Mammary epithelial cell (primary cell): ENCODE measurements at regions not wholly inside any gene's neighbourhood (a gene's known extent, or its start where the extent isn't known, plus 50 kb on each side); places are given as distances from the start of the nearest gene placed in this dataset.

Source experiments
- EZH2 ChIP-seq: IDR thresholded peaks from 2 replicates; pipeline ENCODE4 v1.6.1; 2012; ENCODE audit warnings: low read length, inconsistent platforms, borderline replicate concordance
- TF ChIP-seq, protein P1 (sequence below), 2 donors: IDR thresholded peaks in 1 of 2; conservative IDR thresholded peaks in 1 of 2; 2 replicates each; pipeline ENCODE4 v1.5.1; 2011 to 2012; ENCODE audit warnings: inconsistent platforms in 2 of 2, low read length in 2 of 2, mild to moderate bottlenecking in 2 of 2, control low read depth in 1 of 2, low read depth in 1 of 2; ENCODE audit not compliant: insufficient read depth in 1 of 2; ENCODE audit errors: extremely low read depth in 1 of 2

DNA sequence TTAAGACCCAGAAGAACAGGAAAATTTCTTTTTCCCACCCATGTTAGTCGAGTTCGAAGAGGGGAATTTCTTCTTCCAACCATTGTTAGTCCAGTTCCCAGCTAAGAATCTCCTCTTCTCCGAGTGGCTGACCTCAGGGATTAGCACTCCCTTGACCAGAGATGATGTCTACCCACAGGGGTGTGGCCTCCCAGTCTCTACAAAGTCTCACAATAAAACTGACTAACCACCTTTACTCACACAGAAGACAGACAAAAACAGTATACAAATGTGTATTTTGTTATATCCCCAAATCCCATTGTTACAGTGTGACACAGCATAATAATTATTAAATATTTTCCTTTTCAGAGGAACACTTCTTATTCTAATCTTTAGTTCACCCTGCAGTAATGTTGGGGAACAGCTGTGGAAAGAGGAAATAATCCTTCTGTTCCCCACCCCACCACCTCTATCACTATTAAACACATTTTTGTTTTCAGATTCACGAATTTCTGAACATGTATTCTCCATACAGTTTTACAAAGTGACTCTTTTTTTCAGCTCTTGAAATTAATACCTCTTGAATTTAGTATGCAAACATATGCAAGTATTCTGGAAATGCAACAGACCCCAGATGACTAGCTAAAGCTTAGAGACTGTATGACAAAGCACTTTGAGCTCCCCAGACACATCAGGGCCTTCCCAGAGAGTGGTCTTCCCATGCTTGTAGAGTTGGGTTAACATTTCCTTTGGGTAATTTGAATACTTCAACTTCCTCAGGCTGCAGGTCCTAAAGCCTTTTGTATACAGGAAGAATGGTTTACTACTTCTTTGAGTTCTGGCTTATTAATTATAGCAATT lies 62.5 kb upstream of the NFKB1 start:
- TF ChIP-seq, protein P1, sequence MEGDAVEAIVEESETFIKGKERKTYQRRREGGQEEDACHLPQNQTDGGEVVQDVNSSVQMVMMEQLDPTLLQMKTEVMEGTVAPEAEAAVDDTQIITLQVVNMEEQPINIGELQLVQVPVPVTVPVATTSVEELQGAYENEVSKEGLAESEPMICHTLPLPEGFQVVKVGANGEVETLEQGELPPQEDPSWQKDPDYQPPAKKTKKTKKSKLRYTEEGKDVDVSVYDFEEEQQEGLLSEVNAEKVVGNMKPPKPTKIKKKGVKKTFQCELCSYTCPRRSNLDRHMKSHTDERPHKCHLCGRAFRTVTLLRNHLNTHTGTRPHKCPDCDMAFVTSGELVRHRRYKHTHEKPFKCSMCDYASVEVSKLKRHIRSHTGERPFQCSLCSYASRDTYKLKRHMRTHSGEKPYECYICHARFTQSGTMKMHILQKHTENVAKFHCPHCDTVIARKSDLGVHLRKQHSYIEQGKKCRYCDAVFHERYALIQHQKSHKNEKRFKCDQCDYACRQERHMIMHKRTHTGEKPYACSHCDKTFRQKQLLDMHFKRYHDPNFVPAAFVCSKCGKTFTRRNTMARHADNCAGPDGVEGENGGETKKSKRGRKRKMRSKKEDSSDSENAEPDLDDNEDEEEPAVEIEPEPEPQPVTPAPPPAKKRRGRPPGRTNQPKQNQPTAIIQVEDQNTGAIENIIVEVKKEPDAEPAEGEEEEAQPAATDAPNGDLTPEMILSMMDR (conservative IDR thresholded peaks at IDR 0.05 in 1 of 2, IDR thresholded peaks at IDR 0.05 in 1 of 2; ENCODE audit: extremely low read depth in 1 of 2, insufficient read depth in 1 of 2, low read depth in 1 of 2, low read length in 2 of 2), result no peak
- TF ChIP-seq EZH2, result no peak
